WTC11 (cell line): ENCODE measurements at regions not wholly inside any gene's neighbourhood (a gene's known extent, or its start where the extent isn't known, plus 50 kb on each side); places are given as distances from the start of the nearest gene placed in this dataset.

Experiments used
- ATAC-seq: fragments of 200-7000 bp; cut with Tn5 transposase; 2 replicates; pipeline ENCODE4 v1.10.0; 2021; ENCODE audit warnings: mild to moderate bottlenecking, moderate library complexity
- CTCF ChIA-PET: fragments of 300-600 bp; sonication (Branson Sonifier 250); formaldehyde crosslinking; loops from one replicate; lab custom pipeline; 2021; ENCODE audit warnings: antibody characterized with exemption; lab: Charles Lee
- POLR2A ChIA-PET: fragments of 350-600 bp; sonication (Branson Sonifier 250); formaldehyde crosslinking; loops from one replicate; lab custom pipeline; 2021; ENCODE audit warnings: antibody characterized with exemption; lab: Charles Lee
- DNase-seq: peaks from one replicate; pipeline ENCODE4 v3.0.0; 2021; ENCODE audit warnings: low spot score
- H3K27ac Mint-ChIP-seq: 2 replicates; pipeline ENCODE4 v1.8.0; 2021; ENCODE audit warnings: mixed read lengths
- H3K27me3 Mint-ChIP-seq: 2 replicates; pipeline ENCODE4 v1.8.0; 2021; ENCODE audit warnings: low read depth, mild to moderate bottlenecking, moderate library complexity, mixed read lengths
- H3K36me3 Mint-ChIP-seq: 2 replicates; pipeline ENCODE4 v1.8.0; 2021; ENCODE audit warnings: mixed read lengths
- H3K4me1 Mint-ChIP-seq: 2 replicates; pipeline ENCODE4 v1.8.0; 2022; ENCODE audit warnings: mixed read lengths
- H3K4me3 Mint-ChIP-seq: 2 replicates; pipeline ENCODE4 v1.8.0; 2021; ENCODE audit warnings: mild to moderate bottlenecking, moderate library complexity, mixed read lengths
- H3K9me3 Mint-ChIP-seq: 2 replicates; pipeline ENCODE4 v1.8.0; 2021; ENCODE audit warnings: mixed read lengths
- ATF2 ChIP-seq: sonication (generic); formaldehyde crosslinking; IDR thresholded peaks from 2 replicates; pipeline ENCODE4 v1.8.1; 2022; ENCODE audit warnings: low read depth, missing genetic modification reagents, borderline replicate concordance
- CDX4 ChIP-seq: fragments of 250-450 bp; sonication (Bioruptor Pico); IDR thresholded peaks from 2 replicates; pipeline ENCODE4 v1.9.0; 2021; ENCODE audit warnings: moderate library complexity, mild to moderate bottlenecking, inconsistent platforms, borderline replicate concordance
- CREB1 ChIP-seq: sonication (generic); formaldehyde crosslinking; IDR thresholded peaks from 2 replicates; pipeline ENCODE4 v1.8.0; 2023; ENCODE audit warnings: mild to moderate bottlenecking, missing genetic modification reagents
- E2F5 ChIP-seq: sonication (generic); formaldehyde crosslinking; IDR thresholded peaks from 2 replicates; pipeline ENCODE4 v1.8.1; 2022; ENCODE audit warnings: mild to moderate bottlenecking, moderate library complexity, missing genetic modification reagents
- EMX1 ChIP-seq: fragments of 250-450 bp; sonication (Bioruptor Pico); IDR thresholded peaks from 2 replicates; pipeline ENCODE4 v1.8.0; 2021; ENCODE audit warnings: mild to moderate bottlenecking
- ERG ChIP-seq: fragments of 250-450 bp; sonication (Bioruptor Pico); IDR thresholded peaks from 2 replicates; pipeline ENCODE4 v1.8.0; 2021; ENCODE audit warnings: mild to moderate bottlenecking
- FOXJ3 ChIP-seq: sonication (generic); formaldehyde crosslinking; IDR thresholded peaks from 2 replicates; pipeline ENCODE4 v1.9.0; 2021; ENCODE audit warnings: missing genetic modification reagents, mild to moderate bottlenecking, borderline replicate concordance
- FOXP1 ChIP-seq: sonication (generic); formaldehyde crosslinking; IDR thresholded peaks from 2 replicates; pipeline ENCODE4 v1.8.0; 2022; ENCODE audit warnings: missing genetic modification reagents, mild to moderate bottlenecking, moderate library complexity, borderline replicate concordance
- GTF2I ChIP-seq: fragments of 250-450 bp; sonication (Bioruptor Pico); conservative IDR thresholded peaks from 2 replicates; pipeline ENCODE4 v1.4.0; 2021; ENCODE audit warnings: mild to moderate bottlenecking
- HMGA2 ChIP-seq: fragments of 250-450 bp; sonication (Bioruptor Pico); IDR thresholded peaks from 2 replicates; pipeline ENCODE4 v1.4.0; 2021; ENCODE audit warnings: mild to moderate bottlenecking, moderate library complexity
- MXD4 ChIP-seq: fragments of 250-450 bp; sonication (Bioruptor Pico); IDR thresholded peaks from 2 replicates; pipeline ENCODE4 v1.8.0; 2021; ENCODE audit warnings: mild to moderate bottlenecking, moderate library complexity, borderline replicate concordance
- NFYB ChIP-seq: sonication (generic); formaldehyde crosslinking; conservative IDR thresholded peaks from 2 replicates; pipeline ENCODE4 v1.8.0; 2022; ENCODE audit warnings: low read depth, missing genetic modification reagents
- SOX15 ChIP-seq: fragments of 250-450 bp; sonication (Bioruptor Pico); IDR thresholded peaks from 2 replicates; pipeline ENCODE4 v1.9.0; 2021; ENCODE audit warnings: mild to moderate bottlenecking
- TEAD1 ChIP-seq: sonication (generic); formaldehyde crosslinking; IDR thresholded peaks from 2 replicates; pipeline ENCODE4 v1.8.0; 2022; ENCODE audit warnings: mild to moderate bottlenecking, missing genetic modification reagents
- USF1 ChIP-seq: sonication (generic); formaldehyde crosslinking; IDR thresholded peaks from 2 replicates; pipeline ENCODE4 v1.8.0; 2022; ENCODE audit warnings: mild to moderate bottlenecking, missing genetic modification reagents
- ZNF121 ChIP-seq: sonication (generic); formaldehyde crosslinking; IDR thresholded peaks from 2 replicates; pipeline ENCODE4 v1.8.0; 2023; ENCODE audit warnings: missing genetic modification reagents
- ZNF281 ChIP-seq: sonication (generic); formaldehyde crosslinking; IDR thresholded peaks from 2 replicates; pipeline ENCODE4 v1.8.0; 2023; ENCODE audit warnings: mild to moderate bottlenecking, missing genetic modification reagents
- ZNF423 ChIP-seq: fragments of 250-450 bp; sonication (Bioruptor Pico); IDR thresholded peaks from 2 replicates; pipeline ENCODE4 v2.1.2; 2022; ENCODE audit warnings: mild to moderate bottlenecking, moderate library complexity

- H3K27ac Mint-ChIP-seq, result no peak overlapping the region
These were observed 464.2 kb downstream of the COL12A1 start for GRCh38 chr6:74741646-74742045.

GRCh38 chr6:74735304-74735703 is 470.5 kb downstream of the COL12A1 start:
- 0 out of 2 replicates have a peak, but pooled peaks cover 8% of the 10 kb centered on the region for H3K9me3 Mint-ChIP-seq
- H3K36me3 Mint-ChIP-seq, result no peaks in the 10 kb centered on the region
- DNase-seq, result no peak
- CTCF ChIA-PET, result no interaction called here
- no peak for ATAC-seq
- H3K27me3 Mint-ChIP-seq, result peaks cover 4% of the 10 kb centered on the region; the same call in 1 of the 2 replicates
- H3K4me1 Mint-ChIP-seq, result no peaks in the 10 kb centered on the region
- POLR2A ChIA-PET, result interaction anchor here (0.6 kb wide), 1 partner anchor 416 kb away, joined by 3 read pairs; no protein-coding TSS in a partner anchor
- TF ChIP-seq TEAD1 (CRISPR knock-in tag), result no peak
- no peak for TF ChIP-seq E2F5 (CRISPR knock-in tag)
- no peak for TF ChIP-seq ZNF281 (CRISPR knock-in tag)
- TF ChIP-seq USF1, result no peak
- no peak for TF ChIP-seq SOX15 (CRISPR knock-in tag)
- no peak for TF ChIP-seq ATF2
- no peak for TF ChIP-seq HMGA2 (CRISPR knock-in tag)
- H3K4me3 Mint-ChIP-seq, result no peak overlapping the region
- H3K27ac Mint-ChIP-seq, result no peak overlapping the region

More at GRCh38 chr6:74741646-74742045, 464.2 kb downstream of the COL12A1 start:
- Mint-ChIP-seq H3K9me3 (0 out of 2 replicates have a peak, but pooled peaks cover 4% of the 10 kb centered on the region), H3K4me1 (no peaks in the 10 kb centered on the region), H3K4me3 (no peak overlapping the region), H3K27me3 (peaks cover 4% of the 10 kb centered on the region; the same call in 1 of the 2 replicates), H3K36me3 (no peaks in the 10 kb centered on the region)
- TF ChIP-seq ERG (CRISPR knock-in tag) (no peak), MXD4 (no peak), ZNF423 (no peak), SOX15 (CRISPR knock-in tag) (no peak), ZNF121 (CRISPR knock-in tag) (no peak), NFYB (CRISPR knock-in tag) (no peak), FOXP1 (CRISPR knock-in tag) (no peak), CREB1 (no peak), TEAD1 (CRISPR knock-in tag) (no peak), GTF2I (CRISPR knock-in tag) (no peak), EMX1 (CRISPR knock-in tag) (no peak)
- ChIA-PET POLR2A (interaction anchor here (0.6 kb wide), 1 partner anchor 20 kb away, joined by 3 read pairs; no protein-coding TSS in a partner anchor), CTCF (no interaction called here)
- ATAC-seq (peak; percentile 65; the same call in 1 of the 2 replicates), DNase-seq (peak; percentile 12)

GRCh38 chr6:74734901-74735300 is 471.0 kb downstream of the COL12A1 start:
- DNase-seq (no peak), ATAC-seq (no peak)
- Mint-ChIP-seq H3K36me3 (no peaks in the 10 kb centered on the region), H3K27ac (no peak overlapping the region), H3K9me3 (0 out of 2 replicates have a peak, but pooled peaks cover 8% of the 10 kb centered on the region), H3K4me1 (no peaks in the 10 kb centered on the region), H3K4me3 (no peak overlapping the region), H3K27me3 (peaks cover 4% of the 10 kb centered on the region; the same call in 1 of the 2 replicates)
- ChIA-PET CTCF (no interaction called here), POLR2A (no interaction called here)
- no peak for TF ChIP-seq CDX4 (CRISPR knock-in tag)
- TF ChIP-seq FOXJ3 (CRISPR knock-in tag), result no peak
- no peak for TF ChIP-seq SOX15 (CRISPR knock-in tag)
